ENCODE measurements at regions not wholly inside any gene's neighbourhood (a gene's known extent, or its start where the extent isn't known, plus 50 kb on each side); places are given as distances from the start of the nearest gene placed in this dataset.

DNA sequence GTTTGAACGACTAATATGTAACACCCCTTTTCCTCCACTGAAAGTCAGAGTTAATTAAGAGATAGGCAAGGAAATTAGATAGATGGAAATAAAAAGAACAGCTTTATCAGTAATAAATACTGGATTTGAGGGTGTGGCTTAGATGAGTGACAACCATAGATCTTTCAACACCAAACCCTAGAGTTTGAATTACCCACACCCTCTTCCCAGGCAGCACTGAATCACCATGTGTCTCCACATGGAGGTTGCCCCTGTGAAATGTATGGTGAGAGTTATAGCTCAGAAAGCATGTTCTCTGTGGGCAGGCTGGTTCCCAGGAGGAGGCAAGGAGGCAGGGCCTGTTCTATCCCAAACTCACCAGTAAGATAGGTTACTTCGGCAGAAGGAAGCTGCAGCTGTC is 69.7 kb downstream of the TMEM174 start:
- Histone ChIP-seq H3K27ac (no peak overlapping the region), H3K4me3 (no peak overlapping the region)

GRCh38 chr5:73238873-73239272 is 65.9 kb downstream of the TMEM174 start:
- Histone ChIP-seq H3K27ac (no peak overlapping the region), H3K4me3 (no peak overlapping the region)

- no peak overlapping the region for H3K4me3 ChIP-seq
- no peak overlapping the region for H3K27ac ChIP-seq
These were observed 63.6 kb downstream of the TMEM174 start for GRCh38 chr5:73236541-73237128.

DNA sequence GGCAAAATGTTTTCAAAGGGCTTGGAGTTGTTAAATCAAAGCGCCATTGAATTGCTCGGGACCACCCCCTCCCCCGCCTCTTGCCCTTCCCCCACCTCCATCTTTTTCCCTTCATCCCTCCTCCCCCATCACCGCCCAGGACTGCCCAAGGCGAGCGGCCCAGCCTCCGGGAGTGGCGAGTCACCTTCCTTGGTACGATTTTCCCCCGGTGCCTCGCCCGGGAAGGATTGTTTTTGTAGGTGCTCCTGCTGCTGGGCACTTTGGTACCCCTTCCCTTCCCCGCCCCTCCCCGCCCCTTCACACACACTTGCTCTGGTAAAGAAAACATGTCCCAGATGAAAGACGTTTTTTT is 61.2 kb downstream of the TMEM174 start:
- Histone ChIP-seq H3K4me3 (peak overlapping the region in 1 of 7 experiments; percentile 31), H3K27ac (no peak overlapping the region)

DNA sequence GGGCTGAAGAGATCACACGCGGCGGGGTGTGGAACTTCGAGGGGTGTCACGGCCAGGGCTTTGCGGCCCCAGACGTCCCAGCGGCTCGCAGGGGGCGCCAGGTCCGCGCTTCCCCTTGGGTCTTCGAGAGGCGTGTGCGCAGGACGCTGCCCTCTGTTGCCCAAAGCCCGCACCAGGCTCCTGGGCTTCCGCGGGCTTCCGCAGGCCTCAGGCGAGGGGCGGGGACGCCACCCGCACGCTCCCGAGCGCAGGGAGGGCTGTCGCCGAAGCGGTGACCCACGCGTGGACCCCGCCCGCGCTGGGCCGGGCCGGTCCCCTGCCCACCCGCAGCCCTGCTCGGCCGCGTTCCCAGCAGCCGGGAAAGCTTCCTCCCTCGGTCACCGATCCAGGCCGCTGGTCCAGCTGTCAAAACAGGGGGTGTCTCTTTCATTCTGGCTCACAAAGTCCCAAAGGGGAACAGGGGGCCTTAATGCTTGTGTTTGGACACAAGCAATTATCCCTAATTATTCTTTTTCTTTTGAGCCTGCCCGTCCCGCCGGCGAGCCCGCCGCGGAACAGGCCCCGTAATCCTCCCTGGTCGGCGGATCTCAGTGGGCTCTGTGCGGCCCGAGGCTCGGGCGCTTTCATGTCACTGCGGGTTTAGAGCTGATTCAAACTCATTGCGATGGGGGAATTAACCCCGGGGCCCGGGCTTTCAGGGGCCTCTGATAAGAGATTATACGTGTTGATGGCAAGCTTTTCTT is 60.6 kb downstream of the TMEM174 start:
- peak overlapping the region in 1 of 21 experiments; percentile 48 for H3K27ac ChIP-seq
- peak overlapping the region in 4 of 7 experiments; percentile 4 to 31 (median 20) for H3K4me3 ChIP-seq

DNA sequence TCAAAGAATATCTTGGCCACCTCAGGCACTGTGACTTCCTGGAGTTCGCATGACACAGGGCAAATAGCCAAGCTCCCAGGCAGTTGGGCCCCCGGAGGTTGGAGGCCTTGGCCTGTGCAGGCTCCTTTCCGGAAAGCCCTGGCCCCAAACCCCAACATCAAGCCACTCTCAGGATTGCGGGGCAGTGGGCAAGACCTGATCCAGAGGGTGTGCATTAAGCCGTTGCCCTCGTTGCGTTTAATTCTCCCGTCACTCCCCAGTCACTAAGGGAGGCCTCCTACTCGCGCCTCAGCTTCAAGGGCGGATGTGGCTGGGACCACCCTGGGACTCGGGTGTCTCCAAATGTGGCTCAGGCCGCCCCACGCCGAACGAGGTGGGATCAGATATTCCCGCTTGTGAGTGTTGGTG is 60.1 kb downstream of the TMEM174 start:
- peak overlapping the region in 1 of 21 experiments; percentile 48 for H3K27ac ChIP-seq
- H3K4me3 ChIP-seq = no peak overlapping the region

DNA sequence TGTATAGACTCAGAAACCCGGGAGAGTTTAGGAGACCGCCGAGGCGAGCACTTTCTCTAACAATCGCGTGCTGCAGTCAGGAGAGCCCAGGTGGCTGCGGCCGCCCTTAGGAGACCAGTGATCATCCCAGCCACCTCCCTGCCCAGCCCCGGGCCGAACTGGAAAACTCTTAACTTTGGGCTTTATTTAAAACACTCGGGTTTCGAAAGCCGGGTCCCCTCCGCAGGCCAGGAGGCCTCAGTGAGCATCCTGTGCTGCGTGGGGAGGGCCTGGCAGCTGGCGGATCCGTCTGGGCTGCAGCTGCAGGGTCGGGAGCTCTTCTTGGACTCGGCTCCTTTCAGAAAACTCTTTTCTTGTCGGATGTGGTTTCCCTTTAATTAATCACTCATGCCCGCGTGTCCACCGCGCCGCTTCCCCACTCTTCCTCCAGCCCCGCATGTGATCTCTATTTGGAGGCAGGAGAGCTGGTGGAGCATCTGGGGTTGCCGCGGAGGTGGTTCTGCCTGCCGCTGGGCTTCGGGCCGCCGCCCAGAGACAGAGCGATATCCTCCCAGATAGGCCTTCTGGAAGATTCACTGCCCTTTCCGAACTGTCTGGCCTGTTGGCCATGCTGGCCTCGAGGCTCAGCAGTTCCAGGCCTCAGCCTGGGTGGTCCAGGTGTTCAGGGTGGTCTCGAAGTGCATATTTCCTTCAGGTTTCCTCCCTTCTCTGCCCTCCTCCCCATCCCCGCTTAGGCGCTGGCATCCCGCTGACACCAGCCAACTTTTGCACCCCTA is 59.5 kb downstream of the TMEM174 start:
- H3K4me3 ChIP-seq = no peak overlapping the region
- no peak overlapping the region for H3K27ac ChIP-seq

- no peak overlapping the region for H3K27ac ChIP-seq
These were observed 58.3 kb downstream of the TMEM174 start for GRCh38 chr5:73231246-73231778.

DNA sequence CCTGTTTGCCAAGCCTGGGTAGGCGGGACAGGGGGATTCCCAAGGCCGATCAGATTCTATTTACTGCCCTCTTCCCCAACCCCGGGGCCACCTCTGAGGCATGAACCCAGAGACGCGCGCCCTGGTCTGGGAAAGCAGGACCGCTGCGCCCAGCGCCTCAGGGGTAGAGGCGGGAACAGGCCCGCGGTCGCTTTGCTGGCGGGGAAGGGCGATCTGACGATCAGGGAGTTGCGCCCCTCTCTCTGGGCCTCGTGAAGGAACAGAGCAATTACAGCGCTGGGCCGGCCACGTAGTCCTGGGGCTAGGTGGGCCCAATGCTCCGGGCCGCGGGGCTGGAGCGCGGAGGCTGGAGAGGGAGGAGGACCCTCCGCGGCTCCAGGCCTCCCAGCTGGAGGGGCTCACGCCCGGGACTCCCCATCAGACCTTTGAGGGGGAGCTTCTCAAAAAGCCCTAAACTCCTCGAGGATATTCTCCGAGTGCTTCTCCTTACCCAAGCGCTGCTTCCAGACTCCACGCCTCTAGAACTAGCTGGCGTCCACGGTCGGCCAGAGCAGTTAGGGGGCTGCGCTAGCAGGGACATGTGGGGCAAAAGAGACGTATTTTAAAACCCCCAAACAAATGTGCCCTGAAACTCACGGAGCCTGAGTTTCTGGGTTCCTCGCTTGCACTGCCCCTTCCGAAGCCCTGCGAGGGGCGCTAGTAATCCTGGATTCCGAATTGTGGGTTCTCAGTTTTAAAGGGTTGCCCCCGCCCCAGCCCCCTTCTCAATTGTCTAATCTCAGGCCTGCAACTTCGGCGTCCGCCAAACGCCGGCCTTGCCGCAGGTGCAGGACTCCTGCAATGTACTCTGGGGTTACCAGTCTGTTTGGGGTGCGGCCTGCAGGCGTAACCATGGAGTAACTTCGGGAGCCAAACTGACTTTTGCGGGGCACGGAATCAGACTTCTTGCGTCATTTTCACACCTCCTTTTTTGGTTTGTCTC is 57.6 kb downstream of the TMEM174 start:
- Histone ChIP-seq H3K4me3 (no peak overlapping the region), H3K27ac (no peak overlapping the region)

More at GRCh38 chr5:73231246-73231778, 58.3 kb downstream of the TMEM174 start:
- H3K4me3 ChIP-seq = no peak overlapping the region

- H3K4me3 ChIP-seq = no peak overlapping the region
- H3K27ac ChIP-seq = no peak overlapping the region
These were observed 56.3 kb downstream of the TMEM174 start for GRCh38 chr5:73229271-73229670.

DNA sequence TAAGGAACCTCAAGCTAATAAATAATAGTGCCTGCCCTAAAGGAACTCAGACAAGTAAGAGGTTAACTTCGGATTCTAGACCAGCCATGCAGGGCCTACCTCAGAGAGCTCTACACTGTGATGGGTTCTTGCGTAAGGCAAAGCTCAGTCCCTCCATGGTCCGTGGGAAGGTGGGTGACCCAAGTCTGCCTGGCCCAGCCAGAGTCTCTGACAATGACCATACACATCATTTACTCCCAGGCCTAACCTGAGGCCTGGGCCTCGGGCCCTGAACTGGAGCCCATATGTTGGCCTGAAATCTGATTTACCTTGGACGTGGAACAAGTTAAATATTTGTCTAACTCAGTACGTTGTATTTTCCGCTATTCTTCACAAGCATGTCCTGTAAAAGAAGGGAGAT is 55.1 kb downstream of the TMEM174 start:
- no peak overlapping the region for H3K4me3 ChIP-seq
- no peak overlapping the region for H3K27ac ChIP-seq

All from skin epidermis (tissue), 12 donors.